AG08396 (cell line): ENCODE measurements at regions not wholly inside any gene's neighbourhood (a gene's known extent, or its start where the extent isn't known, plus 50 kb on each side); places are given as distances from the start of the nearest gene placed in this dataset.

Experiments
- DNase-seq: peaks from one replicate; pipeline ENCODE4 v3.0.0; 2012; ENCODE audit warnings: low spot score, mixed read lengths

DNA sequence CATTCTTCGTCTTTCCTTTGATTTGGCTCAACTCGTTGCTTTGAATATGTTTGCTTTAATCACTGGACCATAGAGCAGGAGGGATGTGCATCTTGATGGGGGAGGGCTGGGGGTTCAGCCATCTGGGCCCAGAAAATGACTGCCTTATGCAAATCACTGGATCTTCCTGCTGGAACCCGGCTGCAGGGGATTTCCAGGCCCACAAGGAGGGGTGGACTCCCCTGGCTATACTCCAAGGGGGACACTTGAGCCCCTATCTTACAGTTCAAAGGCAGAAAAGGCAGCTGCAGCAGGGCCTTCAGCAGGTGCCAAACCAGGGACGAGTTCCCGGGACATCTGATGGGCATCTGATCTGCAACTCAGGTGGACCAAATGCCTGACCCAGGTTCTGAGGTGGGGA is 122.5 kb downstream of the DICER1 start:
- DNase-seq, result no peak

DNA sequence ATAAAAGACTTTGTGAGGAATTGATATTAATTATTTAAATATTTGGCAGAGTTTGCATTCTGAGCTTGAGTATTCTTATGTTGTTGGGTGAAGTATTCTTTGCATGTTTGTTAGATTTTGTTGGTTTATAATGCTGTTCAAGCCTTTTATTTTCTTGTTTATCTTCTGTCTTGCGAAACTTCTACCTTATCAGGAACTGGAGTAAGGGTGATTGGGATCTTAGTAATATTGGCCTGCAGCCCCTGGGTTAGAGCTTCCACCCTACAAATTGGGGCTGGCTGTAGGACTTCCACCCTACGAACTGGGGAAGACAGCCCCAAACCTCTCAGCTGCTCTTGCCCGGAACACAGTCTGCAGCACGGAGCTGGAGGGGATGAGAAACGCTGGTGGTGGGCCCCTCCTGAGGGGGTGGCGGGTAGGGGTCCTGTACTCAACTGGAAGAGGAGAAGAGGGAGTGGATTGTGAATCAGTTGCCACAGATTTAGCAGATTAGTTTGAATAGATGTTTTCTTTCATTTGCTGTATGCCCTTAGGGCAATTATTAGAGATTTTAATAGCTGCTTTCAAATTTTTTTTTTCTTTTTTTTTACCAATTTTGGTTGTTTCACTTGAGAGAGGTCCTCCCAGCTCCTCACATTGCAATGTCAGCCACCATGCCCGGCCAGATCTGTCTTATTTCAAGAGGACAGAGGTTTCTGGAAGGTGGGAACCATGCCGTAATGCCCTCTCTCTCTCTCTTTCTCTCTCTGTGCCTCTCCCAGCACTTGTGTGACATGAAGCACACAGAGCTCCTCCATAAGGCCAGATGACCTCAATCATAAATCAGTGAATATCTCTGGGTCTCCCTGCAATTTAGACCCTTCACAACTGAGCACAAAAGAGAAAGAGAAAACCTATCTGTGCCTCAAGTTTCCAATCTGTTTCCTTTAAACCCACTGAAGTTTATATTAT is 123.4 kb downstream of the DICER1 start:
- DNase-seq, result no peak

DNA sequence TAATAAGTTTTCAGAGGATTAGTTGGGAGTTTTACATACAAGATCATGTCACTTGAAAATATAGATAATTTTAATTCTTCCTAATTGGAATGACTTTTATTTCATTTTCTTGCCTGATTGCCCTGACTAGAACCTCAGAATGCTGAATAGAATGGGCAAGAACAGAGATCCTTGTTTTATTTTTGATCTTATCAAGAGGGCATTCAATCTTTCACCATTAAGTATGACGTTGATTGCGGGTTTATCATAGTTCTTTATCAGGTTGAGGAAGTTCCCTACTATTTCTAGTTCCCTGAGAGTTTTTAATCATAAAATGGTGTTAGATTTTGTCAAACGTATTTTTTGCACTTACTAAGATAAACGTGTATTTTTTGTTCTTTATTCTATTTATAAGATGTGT is 124.3 kb downstream of the DICER1 start:
- no peak for DNase-seq

DNA sequence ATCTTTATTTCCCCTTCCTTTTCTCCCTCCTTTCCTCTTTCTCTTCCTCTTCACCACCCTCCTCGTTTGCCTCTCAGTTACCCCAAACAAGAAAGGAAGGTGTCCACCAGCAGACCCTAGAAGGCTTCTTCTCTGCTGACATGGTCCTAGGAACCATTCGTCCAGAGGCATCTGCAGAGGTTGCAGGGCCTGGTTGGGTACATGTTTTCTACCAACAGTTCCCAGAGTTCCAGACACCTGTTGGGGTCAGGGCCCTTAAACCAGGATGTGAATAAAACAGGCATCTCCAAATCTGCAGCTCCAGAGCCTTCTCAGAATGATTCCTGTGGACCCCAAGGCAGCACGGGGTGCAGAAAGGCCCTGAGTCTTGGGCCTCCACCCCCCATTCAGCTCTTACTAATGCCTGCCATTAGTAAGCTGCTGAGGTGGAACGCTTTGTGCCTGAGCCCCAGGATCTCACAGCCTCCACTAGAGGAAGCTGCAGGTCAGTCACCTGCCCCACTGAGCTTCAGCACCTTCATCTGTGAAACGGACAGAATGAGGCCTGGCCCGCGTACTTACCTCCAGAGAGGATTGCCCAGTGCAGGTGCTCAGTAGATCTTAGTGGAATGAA is 130.4 kb downstream of the DICER1 start:
- DNase-seq, result no peak

DNA sequence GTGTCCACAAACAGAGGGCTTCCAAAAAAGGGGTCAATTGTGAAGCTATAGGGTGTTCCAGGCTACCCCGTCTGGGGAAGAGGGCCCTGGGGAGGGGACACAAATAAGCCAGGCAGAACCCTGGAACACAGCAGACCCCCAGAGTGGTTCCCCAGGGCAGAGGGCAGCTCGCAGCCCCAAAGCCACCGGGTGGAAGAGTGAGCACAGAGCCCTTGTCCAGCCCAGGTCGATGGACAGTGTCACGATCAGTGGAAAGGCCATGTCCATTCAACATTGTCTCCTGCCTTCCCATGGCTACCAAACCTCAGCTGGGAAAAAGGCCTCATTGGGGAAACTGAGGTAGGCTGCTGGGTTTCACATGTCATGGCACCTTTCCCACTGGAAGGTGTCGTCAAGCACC is 131.4 kb downstream of the DICER1 start:
- DNase-seq, result no peak

DNA sequence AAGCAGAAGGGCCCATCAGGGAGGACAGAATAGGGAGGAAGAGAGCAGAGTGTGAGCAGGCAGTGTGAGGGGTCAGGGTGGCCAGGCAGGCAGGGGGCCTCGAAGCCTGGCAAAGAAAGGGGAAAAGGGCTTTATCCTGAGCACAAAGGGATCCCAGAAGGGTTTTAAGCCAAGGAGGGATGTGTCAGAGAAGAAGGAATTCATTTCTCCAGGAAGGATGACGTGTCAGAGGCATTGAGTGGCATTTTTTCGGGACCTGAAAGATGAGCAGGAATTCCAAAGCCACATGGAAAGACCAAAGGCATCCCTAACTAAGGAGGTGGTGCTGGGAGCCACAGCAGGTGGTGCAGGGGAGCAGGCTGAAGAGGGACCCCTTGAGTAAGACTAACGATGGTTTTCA is 132.1 kb downstream of the DICER1 start:
- no peak for DNase-seq

DNA sequence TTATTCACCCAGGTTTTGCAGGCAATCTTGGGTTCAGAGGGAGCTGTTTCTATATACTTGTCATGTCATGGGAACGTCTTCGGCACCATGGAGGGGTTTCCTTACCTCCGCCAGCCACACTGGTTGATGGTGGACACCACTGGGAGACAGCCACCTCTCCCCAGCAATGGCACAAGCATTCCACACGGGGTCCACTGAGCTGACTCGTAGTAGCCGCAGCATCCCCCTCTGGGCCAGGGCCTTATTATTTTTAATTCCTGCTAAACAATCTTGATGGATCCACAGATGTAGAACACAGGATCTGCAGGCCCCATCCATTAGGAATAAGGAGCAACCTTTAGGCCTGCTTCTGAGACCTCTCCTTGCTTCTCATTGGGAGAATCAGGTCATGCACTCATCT is 132.9 kb downstream of the DICER1 start:
- no peak for DNase-seq

DNA sequence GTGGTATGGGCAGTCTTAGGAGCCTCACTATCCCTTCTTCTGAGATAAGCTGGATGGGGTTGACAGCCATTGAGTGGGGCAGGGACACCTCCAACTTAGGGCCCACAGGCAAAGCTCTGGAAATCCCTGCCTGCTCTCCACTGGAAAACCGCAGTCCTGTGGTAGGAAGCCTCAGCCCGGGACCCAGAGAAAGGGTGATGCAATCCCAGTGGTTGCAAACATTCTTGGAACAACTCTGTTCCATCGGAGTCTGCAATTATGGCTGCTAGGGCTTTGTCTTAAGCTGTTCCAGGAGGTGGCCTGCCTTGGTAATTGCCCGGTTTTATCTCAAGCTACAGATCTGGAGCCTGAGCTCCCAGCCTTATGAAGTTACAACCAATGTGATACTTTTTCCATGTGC is 133.4 kb downstream of the DICER1 start:
- no peak for DNase-seq

DNA sequence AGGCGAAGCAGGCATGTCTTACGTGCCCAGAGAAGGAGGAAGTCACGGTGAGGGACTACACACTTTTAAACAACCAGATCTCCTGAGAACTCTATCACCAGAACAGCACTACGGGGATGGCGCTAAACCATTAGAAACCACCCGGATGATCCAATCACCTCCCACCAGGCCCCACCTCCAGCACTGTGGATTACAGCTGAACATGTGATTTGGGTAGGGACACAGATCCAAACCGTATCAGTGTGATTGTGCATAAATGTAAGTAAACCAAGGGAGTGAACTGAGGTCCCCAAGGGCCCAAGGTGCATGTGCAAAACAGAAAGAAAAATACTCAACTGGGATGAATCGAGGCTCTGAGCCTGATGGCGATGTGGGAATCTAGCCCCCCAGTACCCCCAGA is 134.2 kb downstream of the DICER1 start:
- DNase-seq, result no peak

DNA sequence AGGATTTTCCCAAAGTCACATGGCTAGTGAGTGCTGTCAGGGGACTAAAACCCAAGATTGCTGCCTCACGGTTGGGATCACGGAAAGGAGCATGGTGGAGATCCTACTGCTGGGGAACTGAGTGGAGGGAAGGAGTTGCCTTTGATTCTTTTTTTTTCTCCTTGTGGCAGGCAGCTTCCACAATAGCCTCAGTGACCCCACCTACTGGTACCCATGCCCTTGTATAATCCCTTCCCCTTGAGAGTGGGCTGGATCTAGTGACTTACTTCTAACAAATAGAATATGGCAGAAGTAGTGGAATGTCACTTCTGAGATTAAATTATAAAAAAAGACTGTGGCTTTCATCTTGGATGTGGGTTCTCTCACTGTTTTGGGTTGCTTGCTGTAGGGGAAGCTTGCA is 135.7 kb downstream of the DICER1 start:
- DNase-seq, result no peak

DNA sequence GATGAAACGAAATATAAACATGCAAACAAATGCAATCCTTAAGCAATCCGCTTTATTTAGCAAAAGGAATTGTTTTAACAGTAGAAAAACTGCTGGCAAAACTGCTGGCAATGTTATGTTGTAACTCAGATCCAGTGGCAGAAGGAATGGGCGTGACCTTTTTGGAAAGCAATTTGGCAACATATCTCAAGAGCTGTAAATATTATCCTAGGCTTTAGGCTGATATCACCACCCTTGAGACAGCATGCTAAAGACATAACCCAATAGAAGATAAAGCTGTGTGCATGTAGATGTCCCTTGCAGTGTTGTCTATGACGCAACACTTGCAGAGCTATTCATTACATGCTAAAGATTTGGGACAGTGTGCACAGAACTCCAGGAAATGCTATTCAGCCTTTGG is 138.5 kb downstream of the DICER1 start:
- DNase-seq, result no peak

DNA sequence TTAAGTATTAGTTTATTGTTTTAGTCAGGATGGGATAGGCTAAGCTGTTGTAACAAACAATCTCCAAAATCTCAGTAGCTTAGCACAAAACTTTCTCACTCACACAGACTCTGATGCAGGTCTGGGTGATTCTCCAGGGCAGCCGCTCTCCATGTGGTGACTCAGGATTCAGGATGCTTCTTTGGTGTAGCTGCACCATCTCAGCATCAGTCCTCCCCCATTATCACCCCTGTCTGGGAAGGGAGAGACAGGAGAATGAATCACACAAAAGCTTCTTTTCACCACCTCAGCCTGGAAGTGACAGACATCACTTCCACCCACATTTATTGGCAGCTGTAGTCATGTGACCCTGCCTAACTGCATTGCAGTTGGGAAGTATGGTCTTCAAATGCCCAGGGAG is 142.3 kb downstream of the DICER1 start:
- no peak for DNase-seq

DNA sequence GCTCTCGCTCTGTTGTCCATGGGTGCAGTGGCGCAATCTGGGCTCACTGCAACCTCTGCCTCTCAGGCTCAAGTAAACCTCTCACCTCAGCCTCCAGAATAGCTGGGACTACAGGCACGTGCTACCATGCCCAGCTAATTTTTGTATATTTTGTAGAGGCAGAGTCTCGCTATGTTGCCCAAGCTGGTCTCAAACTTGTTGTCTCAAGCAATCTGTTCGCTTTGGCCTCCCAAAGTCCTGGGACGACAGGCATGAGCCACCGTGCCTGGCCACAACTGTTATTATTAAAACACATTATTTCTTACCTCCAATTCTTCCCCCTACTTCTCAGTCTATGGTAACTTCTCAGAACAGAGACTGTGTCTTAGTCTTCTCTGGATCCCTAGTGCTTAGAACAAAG is 143.3 kb downstream of the DICER1 start:
- no peak for DNase-seq

DNA sequence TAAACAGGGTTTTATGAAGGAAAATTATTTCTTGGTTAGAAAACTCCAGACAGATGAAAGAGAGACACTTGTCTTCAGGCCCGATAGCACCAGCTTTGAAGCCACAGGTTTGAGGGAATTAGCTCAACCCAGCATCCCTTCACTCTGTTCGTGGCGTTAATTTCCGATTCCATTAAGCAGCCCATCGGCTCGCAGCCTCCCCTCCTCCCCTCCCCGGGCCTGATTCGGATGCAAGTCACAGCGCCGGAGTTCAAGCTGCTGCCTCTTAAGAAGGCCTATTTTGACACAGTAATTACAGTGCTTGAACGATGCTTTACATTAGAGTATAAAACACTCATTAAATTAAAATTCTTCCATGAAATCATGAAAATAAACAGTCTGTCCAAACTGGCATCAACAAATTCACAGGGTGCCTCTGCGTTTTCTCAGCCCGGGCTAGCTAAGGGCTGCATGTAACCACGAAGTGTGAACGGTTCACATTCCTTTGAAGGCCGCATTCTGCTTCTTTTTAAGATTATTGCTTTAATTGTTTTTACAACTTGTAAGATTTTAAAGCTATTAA is 145.8 kb downstream of the DICER1 start:
- no peak for DNase-seq

DNA sequence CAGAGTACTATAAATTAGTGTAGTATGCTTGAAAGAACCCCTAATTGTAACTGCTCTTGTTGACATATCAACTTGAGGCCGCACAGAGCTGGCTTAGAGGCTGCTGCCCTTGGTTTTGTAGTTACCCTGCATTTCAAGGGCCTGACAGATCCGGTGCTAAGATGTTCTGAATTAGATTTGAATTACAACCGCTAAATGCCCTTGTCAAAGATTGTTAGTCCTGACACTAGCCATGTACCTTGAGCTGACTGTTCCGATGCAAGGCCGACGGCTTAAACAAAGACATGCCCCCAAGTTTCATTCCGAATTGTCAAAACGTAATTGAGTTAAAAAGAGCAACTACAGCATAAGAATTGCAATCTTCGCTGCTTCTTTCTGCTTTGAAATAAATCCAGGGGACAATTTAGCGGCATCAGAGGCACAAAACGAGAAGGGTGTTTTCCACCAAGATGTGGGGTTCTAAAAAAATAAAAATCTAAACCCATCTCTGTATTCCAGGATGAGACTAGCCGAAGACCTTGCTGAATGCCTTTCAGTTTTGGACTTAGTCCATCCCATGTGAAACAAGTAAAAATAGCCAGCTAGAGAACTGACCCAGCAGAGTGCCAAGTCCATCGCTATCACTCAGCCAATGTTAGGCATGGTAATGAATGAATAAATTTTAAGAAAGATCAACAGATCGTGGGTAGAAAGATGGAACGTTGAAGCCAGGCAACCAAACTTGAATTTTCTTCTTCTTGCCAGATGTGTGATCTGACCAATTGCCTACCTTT is 148.7 kb downstream of the DICER1 start:
- DNase-seq, result no peak

DNA sequence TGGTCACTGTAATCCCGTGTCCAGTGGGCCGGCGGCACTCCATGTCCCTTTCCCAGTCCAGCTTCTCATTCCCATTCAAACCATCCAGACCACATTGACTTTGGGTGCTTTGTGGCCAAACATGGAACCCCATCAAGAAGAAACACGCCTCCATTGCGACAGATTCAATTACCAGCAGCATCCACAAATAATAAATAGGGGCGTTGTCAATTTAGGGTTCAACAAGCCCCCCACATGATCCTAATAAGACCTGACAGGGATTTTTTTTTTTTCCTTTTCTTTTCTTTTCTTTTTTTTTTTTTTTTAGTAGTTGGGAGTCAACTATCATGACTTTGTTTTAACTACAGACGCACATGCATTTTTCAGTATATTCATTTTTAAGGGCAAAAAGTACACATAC is 149.4 kb downstream of the DICER1 start:
- no peak for DNase-seq

DNA sequence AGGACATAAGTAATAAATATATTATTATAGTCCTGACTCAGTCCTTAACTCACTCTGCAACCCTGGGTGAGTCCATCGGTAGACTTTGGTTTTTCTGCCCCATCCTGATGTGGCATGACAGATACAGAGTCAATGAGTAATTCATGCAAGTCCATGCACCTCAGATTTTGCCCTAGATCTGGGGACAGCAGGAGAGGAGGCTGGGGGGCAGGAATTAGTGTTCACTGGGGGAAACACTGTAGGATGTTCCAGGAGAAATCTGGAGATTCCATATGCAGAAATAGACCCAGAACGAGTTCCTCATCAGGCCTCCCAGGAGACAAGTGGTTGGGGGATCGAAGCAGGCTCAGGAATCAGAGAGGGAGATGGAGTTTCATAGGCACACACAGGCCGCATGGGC is 150.8 kb downstream of the DICER1 start:
- no peak for DNase-seq

DNA sequence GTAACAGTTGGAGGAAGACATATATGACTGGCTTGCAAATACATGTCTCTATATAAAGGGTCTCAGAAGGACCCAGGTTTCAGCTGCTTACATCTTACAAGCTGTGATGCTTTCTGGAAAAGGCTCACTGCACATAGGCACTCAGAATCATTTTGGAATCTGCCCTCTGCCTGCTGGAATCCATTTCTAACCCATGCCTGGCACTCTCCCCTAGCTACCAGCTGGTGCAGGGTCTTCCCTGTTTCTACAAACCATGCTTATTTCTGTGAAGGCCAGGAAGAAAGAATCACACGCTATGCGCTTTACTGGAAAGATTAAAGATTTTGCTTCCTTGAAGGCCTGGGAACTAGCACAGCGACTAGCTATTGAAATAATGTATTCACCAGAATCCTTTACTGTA is 151.3 kb downstream of the DICER1 start:
- DNase-seq, result no peak

DNA sequence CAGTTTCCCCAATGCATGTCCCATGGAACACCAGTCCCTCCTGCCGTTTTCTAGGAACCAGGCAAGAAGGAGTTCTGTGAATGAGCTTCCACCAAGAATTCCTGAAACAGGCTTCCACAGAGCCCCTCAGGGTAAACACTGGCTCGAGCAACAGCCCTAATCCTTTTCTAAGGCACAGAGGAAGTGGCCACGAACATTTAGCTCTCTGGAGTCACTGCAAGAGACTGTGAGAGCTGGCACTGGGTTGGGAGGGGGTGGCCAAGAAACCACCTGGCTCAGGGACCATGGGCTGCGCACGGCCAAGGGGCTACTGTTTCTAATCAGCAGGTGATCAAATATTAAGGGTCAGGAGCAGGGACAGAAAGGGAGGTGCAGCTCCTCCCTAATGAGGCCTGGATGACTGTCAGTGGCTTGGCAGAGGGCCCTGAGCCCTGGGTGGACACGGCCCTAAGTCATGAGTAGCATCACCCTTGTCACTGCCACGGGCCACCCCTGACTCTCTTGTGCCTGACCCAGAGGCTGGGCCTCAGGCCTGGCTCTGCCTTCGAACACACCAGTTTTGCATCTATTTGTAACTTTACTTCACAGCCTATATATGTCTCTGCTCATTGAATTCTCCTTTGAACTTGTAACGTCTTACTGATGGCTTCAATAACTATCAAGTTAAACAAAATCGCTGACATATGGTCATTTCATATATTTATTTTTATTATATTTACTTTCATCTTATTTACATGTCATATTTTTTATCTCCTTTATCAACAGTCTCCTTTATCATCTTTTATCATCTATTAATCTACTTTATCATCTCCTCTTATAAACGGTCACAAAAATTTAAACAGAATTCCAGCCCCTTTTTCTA is 154.0 kb downstream of the DICER1 start:
- DNase-seq, result no peak

DNA sequence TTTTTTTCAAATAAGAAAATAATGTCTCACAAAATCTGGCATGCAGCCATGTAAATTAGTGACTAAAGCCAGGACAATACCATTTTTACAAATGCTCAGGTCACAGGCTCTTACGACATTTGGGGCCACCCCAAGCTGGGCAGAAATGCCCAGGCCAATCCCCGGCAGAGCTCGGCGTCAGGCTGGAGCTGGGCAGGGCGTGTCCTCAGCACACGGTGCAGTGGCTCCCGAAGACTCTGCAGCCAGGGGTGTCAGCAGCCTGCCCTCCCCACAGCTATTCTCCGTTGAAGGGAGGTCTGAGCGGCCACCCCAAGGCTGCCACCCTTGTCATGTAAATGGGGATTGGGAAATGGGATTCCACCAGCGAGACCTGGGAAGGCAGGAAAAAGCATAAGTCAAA is 158.6 kb downstream of the DICER1 start:
- no peak for DNase-seq

DNA sequence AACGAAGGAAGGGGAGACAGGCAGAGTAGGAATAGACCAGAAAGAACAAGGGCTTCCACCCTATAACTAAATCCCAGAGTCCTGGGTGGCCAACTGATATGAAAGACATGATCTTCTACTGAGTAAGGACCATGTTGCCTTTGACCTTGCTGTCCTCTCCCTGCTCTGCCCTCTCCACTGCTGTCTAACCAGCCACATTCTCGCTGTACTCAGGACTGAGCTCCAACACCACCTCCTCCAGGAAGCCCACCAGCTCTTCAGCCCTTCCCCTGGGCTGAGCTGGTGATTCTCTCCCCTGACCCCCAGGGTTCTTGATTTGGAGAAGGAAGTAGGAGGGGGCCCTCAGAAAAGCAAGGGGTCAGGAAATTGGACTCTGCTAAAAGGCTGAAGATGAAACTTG is 159.2 kb downstream of the DICER1 start:
- DNase-seq, result no peak

DNA sequence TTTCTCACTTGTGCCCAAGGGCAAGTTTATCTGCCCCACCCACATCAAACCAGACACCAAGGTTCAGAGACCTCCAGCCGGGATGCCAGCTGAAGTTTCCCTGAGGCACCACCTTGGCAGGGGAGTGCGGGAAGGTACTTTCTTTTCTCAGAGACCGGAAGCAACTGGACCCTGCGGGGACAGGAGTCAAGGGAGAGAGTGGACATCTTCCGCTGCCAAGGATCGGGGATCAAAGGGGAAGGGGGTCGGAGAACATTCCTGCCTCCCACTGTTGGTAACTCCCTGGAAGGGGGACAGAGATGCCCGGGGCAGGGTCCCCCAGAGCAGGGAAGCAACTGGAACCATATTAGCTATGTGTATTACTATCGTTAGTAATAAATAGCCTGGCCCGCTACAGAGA is 161.8 kb downstream of the DICER1 start:
- no peak for DNase-seq
